H9 (cell line): ENCODE measurements at regions not wholly inside any gene's neighbourhood (a gene's known extent, or its start where the extent isn't known, plus 50 kb on each side); places are given as distances from the start of the nearest gene placed in this dataset.
A peak's percentile ranks its signal among the peaks of the same experiment; 100 is the strongest.

ENCODE experiments used
- DNase-seq: peaks from one replicate; pipeline ENCODE4 v3.0.0-alpha.2; 2017
- H2AFZ ChIP-seq: one replicate; pipeline ENCODE4 v1.6.1; 2013; ENCODE audit warnings: mild to moderate bottlenecking, low read length, control low read depth, moderate library complexity
- H2AK5ac ChIP-seq: 2 replicates; pipeline ENCODE4 v1.6.1; 2013; ENCODE audit warnings: low read length, control low read depth, mixed read lengths; ENCODE audit not compliant: insufficient read length
- H2BK120ac ChIP-seq: one replicate; pipeline ENCODE4 v1.6.1; 2013; ENCODE audit warnings: low read depth, mild to moderate bottlenecking, low read length, control low read depth, inconsistent platforms; ENCODE audit not compliant: poor library complexity, severe bottlenecking
- H2BK12ac ChIP-seq: 2 replicates; pipeline ENCODE4 v1.6.1; 2013; ENCODE audit warnings: low read length, control low read depth, mixed read lengths, low read depth; ENCODE audit not compliant: insufficient read length
- H2BK15ac ChIP-seq: 2 replicates; pipeline ENCODE4 v1.6.1; 2013; ENCODE audit warnings: low read depth, low read length, control low read depth
- H2BK20ac ChIP-seq: one replicate; pipeline ENCODE4 v1.6.1; 2013; ENCODE audit warnings: low read depth, mild to moderate bottlenecking, low read length, control low read depth, inconsistent platforms; ENCODE audit not compliant: poor library complexity, severe bottlenecking
- H2BK5ac ChIP-seq: 2 replicates; pipeline ENCODE4 v1.6.1; 2013; ENCODE audit warnings: low read length, control low read depth, mixed read lengths; ENCODE audit not compliant: insufficient read length
- H3K14ac ChIP-seq: 2 replicates; pipeline ENCODE4 v1.6.1; 2013; ENCODE audit warnings: low read length, control low read depth; ENCODE audit not compliant: insufficient read depth
- H3K18ac ChIP-seq: 2 replicates; pipeline ENCODE4 v1.6.1; 2013; ENCODE audit warnings: low read depth, mild to moderate bottlenecking, mixed read lengths, low read length, control low read depth; ENCODE audit not compliant: insufficient read length
- H3K23ac ChIP-seq: 2 replicates; pipeline ENCODE4 v1.6.1; 2013; ENCODE audit warnings: low read length, control low read depth, mixed read lengths, low read depth; ENCODE audit not compliant: insufficient read length
- H3K23me2 ChIP-seq: 2 replicates; pipeline ENCODE4 v1.6.1; 2013; ENCODE audit warnings: low read depth, mild to moderate bottlenecking, mixed read lengths, low read length, control low read depth; ENCODE audit not compliant: insufficient read length, poor library complexity, severe bottlenecking
- H3K27ac ChIP-seq: 2 replicates; pipeline ENCODE4 v1.5.1; 2013; ENCODE audit warnings: low read length, control low read depth, mixed read lengths, low read depth; ENCODE audit not compliant: insufficient read length
- H3K27me3 ChIP-seq: 2 replicates; pipeline ENCODE4 v1.6.1; 2013; ENCODE audit warnings: low read length, control low read depth, inconsistent platforms; ENCODE audit not compliant: insufficient read depth
- H3K4ac ChIP-seq: 2 replicates; pipeline ENCODE4 v1.6.1; 2013; ENCODE audit warnings: low read depth, mild to moderate bottlenecking, control low read depth, inconsistent platforms, low read length, moderate library complexity
- H3K4me1 ChIP-seq: 2 replicates; pipeline ENCODE4 v1.6.1; 2013; ENCODE audit warnings: low read length, control low read depth, inconsistent platforms; ENCODE audit not compliant: insufficient read depth
- H3K4me2 ChIP-seq: 2 replicates; pipeline ENCODE4 v1.6.1; 2013; ENCODE audit warnings: low read length, control low read depth, mixed read lengths; ENCODE audit not compliant: insufficient read length, insufficient read depth
- H3K56ac ChIP-seq: 2 replicates; pipeline ENCODE4 v1.6.1; 2013; ENCODE audit warnings: low read depth, mild to moderate bottlenecking, mixed read lengths, low read length, control low read depth; ENCODE audit not compliant: insufficient read length
- H3K79me1 ChIP-seq: 2 replicates; pipeline ENCODE4 v1.6.1; 2013; ENCODE audit warnings: low read depth, mild to moderate bottlenecking, moderate library complexity, low read length, control low read depth, inconsistent platforms; ENCODE audit not compliant: insufficient read depth, poor library complexity, severe bottlenecking
- H3K79me2 ChIP-seq: 2 replicates; pipeline ENCODE4 v1.6.1; 2013; ENCODE audit warnings: low read length, control low read depth, inconsistent platforms; ENCODE audit not compliant: insufficient read depth
- H3K9ac ChIP-seq: 2 replicates; pipeline ENCODE4 v1.6.1; 2013; ENCODE audit warnings: low read length, control low read depth, mixed read lengths; ENCODE audit not compliant: insufficient read length; ENCODE audit errors: extremely low read depth
- H3K9me3 ChIP-seq: one replicate; pipeline ENCODE4 v1.6.1; 2013; ENCODE audit warnings: low read depth, low read length, inconsistent platforms; ENCODE audit not compliant: control insufficient read depth
- H3T11ph ChIP-seq: one replicate; pipeline ENCODE4 v1.6.1; 2013; ENCODE audit warnings: mild to moderate bottlenecking, low read length, control low read depth, inconsistent platforms
- H4K20me1 ChIP-seq: one replicate; pipeline ENCODE4 v1.6.1; 2013; ENCODE audit not compliant: control insufficient read depth, insufficient read length, insufficient read depth
- H4K5ac ChIP-seq: 2 replicates; pipeline ENCODE4 v1.6.1; 2013; ENCODE audit warnings: low read depth, mild to moderate bottlenecking, mixed read lengths, low read length, control low read depth; ENCODE audit not compliant: insufficient read length
- H4K8ac ChIP-seq: replicated peaks from 2 replicates; pipeline ENCODE4 v1.6.1; 2013; ENCODE audit warnings: low read length, control low read depth, mixed read lengths, low read depth; ENCODE audit not compliant: insufficient read length
- H4K91ac ChIP-seq: 2 replicates; pipeline ENCODE4 v1.6.1; 2013; ENCODE audit warnings: low read depth, mild to moderate bottlenecking, moderate library complexity, mixed read lengths, low read length, control low read depth; ENCODE audit not compliant: insufficient read length
- H3K27ac Mint-ChIP-seq, 3 experiments: 2 replicates in 2 of 3; 3 replicates in 1 of 3; pipeline ENCODE4 v1.8.0; 2020 to 2021; ENCODE audit warnings: mixed read lengths in 3 of 3, mild to moderate bottlenecking in 1 of 3, moderate library complexity in 1 of 3
- H3K27me3 Mint-ChIP-seq: 2 replicates; pipeline ENCODE4 v1.8.0; 2021; ENCODE audit warnings: low read depth, mild to moderate bottlenecking, moderate library complexity, mixed read lengths
- H3K36me3 Mint-ChIP-seq, 3 experiments: 2 replicates in 2 of 3; 3 replicates in 1 of 3; pipeline ENCODE4 v1.8.0; 2020 to 2021; ENCODE audit warnings: low read depth in 3 of 3, mixed read lengths in 3 of 3; ENCODE audit not compliant: insufficient read depth in 1 of 3
- H3K4me1 Mint-ChIP-seq, 2 experiments: 2 replicates each; pipeline ENCODE4 v1.8.0; 2020; ENCODE audit warnings: mixed read lengths in 2 of 2
- H3K4me3 Mint-ChIP-seq, 2 experiments: 2 replicates in 1 of 2; 3 replicates in 1 of 2; pipeline ENCODE4 v1.8.0; 2020 to 2021; ENCODE audit warnings: mild to moderate bottlenecking in 2 of 2, mixed read lengths in 2 of 2, moderate library complexity in 1 of 2
- H3K9me3 Mint-ChIP-seq, 2 experiments: 2 replicates in 1 of 2; 3 replicates in 1 of 2; pipeline ENCODE4 v1.8.0; 2020; ENCODE audit warnings: mild to moderate bottlenecking in 2 of 2, mixed read lengths in 2 of 2, moderate library complexity in 1 of 2
- WGBS: extraction: QIAGEN DNeasy Blood & Tissue Kit; methylation state at CpG from one replicate; pipeline ENCODE4 v1.1.7; 2013; ENCODE audit warnings: missing lambda C conversion rate, low lambda C conversion rate, mixed read lengths; ENCODE audit not compliant: insufficient read length; ENCODE audit errors: extremely low coverage; 5-methylcytosine and 5-hydroxymethylcytosine counted together
- TF ChIP-seq, protein P1 (sequence below): fragments of 200-600 bp; sonication (generic); conservative IDR thresholded peaks from 3 replicates; pipeline ENCODE4 v1.8.0; 2021; ENCODE audit warnings: antibody characterized with exemption, mild to moderate bottlenecking

DNA sequence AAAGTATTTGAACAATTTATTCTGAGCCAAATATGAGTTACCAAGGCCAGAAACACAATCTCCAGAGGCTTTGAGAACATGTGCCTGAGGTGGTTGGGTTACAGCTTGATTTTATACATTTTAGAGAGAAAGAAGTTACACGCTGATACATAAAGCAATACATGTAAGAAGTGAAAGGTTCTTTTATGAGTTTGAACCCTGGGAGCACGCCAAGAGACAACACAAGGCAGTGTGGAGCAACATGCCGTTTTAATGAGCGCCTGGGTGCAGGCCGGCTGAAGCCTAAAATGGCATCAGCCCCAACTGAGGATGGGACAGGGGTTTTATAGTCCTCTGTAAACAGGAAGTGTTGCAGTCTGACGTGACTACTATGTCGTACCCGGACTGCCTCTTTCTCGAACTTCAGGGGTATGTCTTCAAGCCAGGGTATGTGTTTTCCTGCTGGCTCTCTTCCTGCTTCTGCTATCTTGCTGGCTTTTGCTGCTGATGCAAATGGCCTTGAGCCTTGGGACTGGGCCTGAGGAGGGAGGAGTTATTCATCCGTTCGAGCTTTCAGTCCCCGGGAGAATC lies 193.7 kb downstream of the CYLC2 start:
- no peak overlapping the region for H3K4me2 ChIP-seq
- no peak overlapping the region for H2BK5ac ChIP-seq
- H4K8ac ChIP-seq: no peak overlapping the region
- WGBS: no CpG with 5 or more reads among the region's 12 CpGs
- no peak overlapping the region for H3K56ac ChIP-seq
- H3K23ac ChIP-seq: no peak overlapping the region
- no peak overlapping the region for H3K27ac ChIP-seq
- Mint-ChIP-seq H3K36me3 (no peaks in the 10 kb centered on the region; a peak in 2 of 7 replicates), H3K27ac (peak overlapping the region in 2 of 3 experiments; percentile 25 to 60; a peak in 2 of 7 replicates), H3K9me3 (peaks cover 2% of the 10 kb centered on the region in 2 experiments; a peak in 3 of 5 replicates), H3K4me1 (no peaks in the 10 kb centered on the region), H3K27me3 (no peaks in the 10 kb centered on the region), H3K4me3 (no peak overlapping the region)
- H3K27me3 ChIP-seq: no peaks in the 10 kb centered on the region
- no peak overlapping the region for H2BK15ac ChIP-seq
- H3K9ac ChIP-seq: no peak overlapping the region
- TF ChIP-seq, protein P1, sequence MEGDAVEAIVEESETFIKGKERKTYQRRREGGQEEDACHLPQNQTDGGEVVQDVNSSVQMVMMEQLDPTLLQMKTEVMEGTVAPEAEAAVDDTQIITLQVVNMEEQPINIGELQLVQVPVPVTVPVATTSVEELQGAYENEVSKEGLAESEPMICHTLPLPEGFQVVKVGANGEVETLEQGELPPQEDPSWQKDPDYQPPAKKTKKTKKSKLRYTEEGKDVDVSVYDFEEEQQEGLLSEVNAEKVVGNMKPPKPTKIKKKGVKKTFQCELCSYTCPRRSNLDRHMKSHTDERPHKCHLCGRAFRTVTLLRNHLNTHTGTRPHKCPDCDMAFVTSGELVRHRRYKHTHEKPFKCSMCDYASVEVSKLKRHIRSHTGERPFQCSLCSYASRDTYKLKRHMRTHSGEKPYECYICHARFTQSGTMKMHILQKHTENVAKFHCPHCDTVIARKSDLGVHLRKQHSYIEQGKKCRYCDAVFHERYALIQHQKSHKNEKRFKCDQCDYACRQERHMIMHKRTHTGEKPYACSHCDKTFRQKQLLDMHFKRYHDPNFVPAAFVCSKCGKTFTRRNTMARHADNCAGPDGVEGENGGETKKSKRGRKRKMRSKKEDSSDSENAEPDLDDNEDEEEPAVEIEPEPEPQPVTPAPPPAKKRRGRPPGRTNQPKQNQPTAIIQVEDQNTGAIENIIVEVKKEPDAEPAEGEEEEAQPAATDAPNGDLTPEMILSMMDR: no peak
- no peaks in the 10 kb centered on the region for H3K23me2 ChIP-seq
- H2AFZ ChIP-seq: no peak overlapping the region
- no peak overlapping the region for H2BK120ac ChIP-seq
- H4K5ac ChIP-seq: no peak overlapping the region
- H3K79me2 ChIP-seq: no peaks in the 10 kb centered on the region
- no peaks in the 10 kb centered on the region for H3K79me1 ChIP-seq
- H2BK12ac ChIP-seq: no peak overlapping the region
- DNase-seq: no peak
- no peak overlapping the region for H3K4ac ChIP-seq
- H4K20me1 ChIP-seq: no peaks in the 10 kb centered on the region
- H2AK5ac ChIP-seq: no peak overlapping the region
- H3K9me3 ChIP-seq: no peaks in the 10 kb centered on the region
- H3K4me1 ChIP-seq: no peaks in the 10 kb centered on the region
- H3K14ac ChIP-seq: no peak overlapping the region
- H4K91ac ChIP-seq: no peak overlapping the region
- H3K18ac ChIP-seq: no peak overlapping the region
- no peak overlapping the region for H2BK20ac ChIP-seq
- no peak overlapping the region for H3T11ph ChIP-seq
